Astrocyte (in vitro differentiated cells and primary cell): ENCODE measurements at regions not wholly inside any gene's neighbourhood (a gene's known extent, or its start where the extent isn't known, plus 50 kb on each side); places are given as distances from the start of the nearest gene placed in this dataset.

Experiments
- DNase-seq: peaks from one replicate; pipeline ENCODE4 v3.0.0-alpha.2; 2010; ENCODE audit warnings: low read depth
- FAIRE-seq: peaks from 2 replicates; lab custom pipeline; 2011; peaks lifted over from hg19 to GRCh38; lab: Jason Lieb, UNC
- H2AFZ ChIP-seq: 2 replicates; pipeline ENCODE4 v1.6.0; 2012; ENCODE audit warnings: low read depth, low read length, inconsistent platforms
- H3K27ac ChIP-seq: 2 replicates; pipeline ENCODE4 v1.5.1; 2011; ENCODE audit warnings: low read depth, low read length, inconsistent platforms
- H3K27me3 ChIP-seq: 2 replicates; pipeline ENCODE4 v1.6.0; 2011; ENCODE audit warnings: low read length, inconsistent platforms; ENCODE audit not compliant: insufficient read depth
- H3K36me3 ChIP-seq: 2 replicates; pipeline ENCODE4 v1.5.1; 2011; ENCODE audit warnings: low read length, inconsistent platforms; ENCODE audit not compliant: insufficient read depth
- H3K4me1 ChIP-seq: 2 replicates; pipeline ENCODE4 v1.5.1; 2011; ENCODE audit warnings: low read length, inconsistent platforms; ENCODE audit not compliant: insufficient read depth
- H3K4me2 ChIP-seq: 2 replicates; pipeline ENCODE4 v1.6.0; 2012; ENCODE audit warnings: low read length, inconsistent platforms
- H3K4me3 ChIP-seq: 2 replicates; pipeline ENCODE4 v1.5.1; 2011; ENCODE audit warnings: low read depth, mild to moderate bottlenecking, low read length, inconsistent platforms; ENCODE audit not compliant: insufficient read depth
- H3K79me2 ChIP-seq: 2 replicates; pipeline ENCODE4 v1.6.0; 2012; ENCODE audit warnings: mild to moderate bottlenecking, low read length, inconsistent platforms; ENCODE audit not compliant: insufficient read depth
- H3K9ac ChIP-seq: 2 replicates; pipeline ENCODE4 v1.6.0; 2012; ENCODE audit warnings: mild to moderate bottlenecking, low read length, inconsistent platforms
- H3K9me3 ChIP-seq: 2 replicates; pipeline ENCODE4 v1.5.1; 2012; ENCODE audit warnings: low read depth, mild to moderate bottlenecking, low read length, inconsistent platforms; ENCODE audit not compliant: insufficient read depth
- H4K20me1 ChIP-seq: 2 replicates; pipeline ENCODE4 v1.6.0; 2012; ENCODE audit warnings: low read length, inconsistent platforms; ENCODE audit not compliant: insufficient read depth
- H3K27ac Mint-ChIP-seq: one replicate; pipeline ENCODE4 v1.8.0; 2021; ENCODE audit warnings: mild to moderate bottlenecking, mixed read lengths; ENCODE audit not compliant: unreplicated experiment
- H3K27me3 Mint-ChIP-seq: one replicate; pipeline ENCODE4 v1.8.0; 2021; ENCODE audit warnings: low read depth, mixed read lengths; ENCODE audit not compliant: unreplicated experiment
- H3K36me3 Mint-ChIP-seq: one replicate; pipeline ENCODE4 v1.8.0; 2021; ENCODE audit warnings: low read depth, mixed read lengths; ENCODE audit not compliant: unreplicated experiment
- H3K4me1 Mint-ChIP-seq: one replicate; pipeline ENCODE4 v1.8.0; 2021; ENCODE audit warnings: low read depth, mixed read lengths; ENCODE audit not compliant: unreplicated experiment
- H3K4me3 Mint-ChIP-seq: one replicate; pipeline ENCODE4 v1.8.0; 2021; ENCODE audit warnings: mild to moderate bottlenecking, moderate library complexity, mixed read lengths; ENCODE audit not compliant: unreplicated experiment
- H3K9me3 Mint-ChIP-seq: one replicate; pipeline ENCODE4 v1.8.0; 2021; ENCODE audit warnings: mild to moderate bottlenecking, mixed read lengths; ENCODE audit not compliant: unreplicated experiment
- EZH2 ChIP-seq: IDR thresholded peaks from 2 replicates; pipeline ENCODE4 v1.6.1; 2012; ENCODE audit warnings: mild to moderate bottlenecking, low read length, inconsistent platforms; ENCODE audit not compliant: insufficient read depth
- TF ChIP-seq, protein P1 (sequence below): IDR thresholded peaks from 2 replicates; pipeline ENCODE4 v1.5.1; 2011; ENCODE audit warnings: low read depth, mild to moderate bottlenecking, inconsistent platforms, low read length, moderate library complexity; ENCODE audit not compliant: insufficient read depth

DNA sequence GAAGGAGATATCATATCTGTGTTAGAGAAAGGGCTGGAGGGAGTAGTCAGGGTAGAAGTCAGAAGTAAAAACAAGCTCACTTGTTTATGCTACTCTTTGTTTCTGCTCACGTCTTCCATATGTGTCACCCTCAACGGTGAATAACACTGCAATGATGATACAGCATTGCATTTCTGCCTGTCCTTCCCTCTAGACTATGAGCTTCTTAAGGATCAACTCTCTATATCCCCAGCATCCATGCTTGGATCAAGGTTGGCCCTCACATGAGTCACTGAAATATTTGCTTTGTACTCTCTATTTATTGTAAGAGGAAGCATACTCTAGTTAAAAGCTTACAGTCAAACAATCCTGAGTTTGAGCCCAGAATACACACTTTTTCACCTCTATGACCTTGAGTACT lies 406.0 kb downstream of the RFC3 start:
- Mint-ChIP-seq H3K36me3 (no peaks in the 10 kb centered on the region), H3K27me3 (no peaks in the 10 kb centered on the region), H3K27ac (no peak overlapping the region), H3K4me1 (no peaks in the 10 kb centered on the region), H3K9me3 (peaks cover 3% of the 10 kb centered on the region), H3K4me3 (no peak overlapping the region)
- no peak for FAIRE-seq
- no peak for DNase-seq
- Histone ChIP-seq H3K4me2 (no peak overlapping the region), H3K79me2 (no peaks in the 10 kb centered on the region), H3K9ac (no peak overlapping the region), H3K4me1 (no peaks in the 10 kb centered on the region), H3K9me3 (no peaks in the 10 kb centered on the region), H4K20me1 (no peaks in the 10 kb centered on the region), H2AFZ (no peak overlapping the region), H3K36me3 (no peaks in the 10 kb centered on the region), H3K27me3 (no peaks in the 10 kb centered on the region), H3K27ac (no peak overlapping the region), H3K4me3 (no peak overlapping the region)
- TF ChIP-seq EZH2: no peak
- TF ChIP-seq, protein P1, sequence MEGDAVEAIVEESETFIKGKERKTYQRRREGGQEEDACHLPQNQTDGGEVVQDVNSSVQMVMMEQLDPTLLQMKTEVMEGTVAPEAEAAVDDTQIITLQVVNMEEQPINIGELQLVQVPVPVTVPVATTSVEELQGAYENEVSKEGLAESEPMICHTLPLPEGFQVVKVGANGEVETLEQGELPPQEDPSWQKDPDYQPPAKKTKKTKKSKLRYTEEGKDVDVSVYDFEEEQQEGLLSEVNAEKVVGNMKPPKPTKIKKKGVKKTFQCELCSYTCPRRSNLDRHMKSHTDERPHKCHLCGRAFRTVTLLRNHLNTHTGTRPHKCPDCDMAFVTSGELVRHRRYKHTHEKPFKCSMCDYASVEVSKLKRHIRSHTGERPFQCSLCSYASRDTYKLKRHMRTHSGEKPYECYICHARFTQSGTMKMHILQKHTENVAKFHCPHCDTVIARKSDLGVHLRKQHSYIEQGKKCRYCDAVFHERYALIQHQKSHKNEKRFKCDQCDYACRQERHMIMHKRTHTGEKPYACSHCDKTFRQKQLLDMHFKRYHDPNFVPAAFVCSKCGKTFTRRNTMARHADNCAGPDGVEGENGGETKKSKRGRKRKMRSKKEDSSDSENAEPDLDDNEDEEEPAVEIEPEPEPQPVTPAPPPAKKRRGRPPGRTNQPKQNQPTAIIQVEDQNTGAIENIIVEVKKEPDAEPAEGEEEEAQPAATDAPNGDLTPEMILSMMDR: no peak

DNA sequence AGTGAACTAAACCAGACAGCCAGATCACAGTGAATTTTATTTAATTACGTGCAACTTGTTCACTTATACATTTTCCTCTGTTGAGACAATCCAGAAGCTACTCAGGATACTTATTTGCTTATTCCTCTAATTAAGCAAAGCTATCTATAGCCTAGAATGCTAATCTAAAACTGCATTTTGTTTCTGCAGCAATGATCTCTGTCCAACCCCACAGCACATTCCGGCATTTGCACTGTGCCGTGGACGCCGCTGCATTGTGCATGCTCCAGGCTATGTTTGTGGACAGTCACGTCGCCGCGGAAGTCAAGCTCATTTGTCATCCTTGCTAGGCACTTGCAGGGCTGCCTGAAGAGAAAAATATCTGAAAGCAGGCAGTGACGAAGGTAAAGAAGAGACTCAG lies 406.9 kb downstream of the RFC3 start:
- Histone ChIP-seq H4K20me1 (no peaks in the 10 kb centered on the region), H3K4me3 (no peak overlapping the region), H3K79me2 (no peaks in the 10 kb centered on the region), H3K36me3 (no peaks in the 10 kb centered on the region), H3K27ac (no peak overlapping the region), H3K9me3 (no peaks in the 10 kb centered on the region), H3K9ac (no peak overlapping the region), H3K27me3 (no peaks in the 10 kb centered on the region), H3K4me1 (no peaks in the 10 kb centered on the region), H3K4me2 (no peak overlapping the region), H2AFZ (no peak overlapping the region)
- H3K36me3 Mint-ChIP-seq: no peaks in the 10 kb centered on the region
- TF ChIP-seq EZH2: no peak
- TF ChIP-seq, protein P1: no peak
- H3K27ac Mint-ChIP-seq: no peak overlapping the region
- no peaks in the 10 kb centered on the region for H3K27me3 Mint-ChIP-seq
- H3K4me3 Mint-ChIP-seq: no peak overlapping the region
- FAIRE-seq (no peak), DNase-seq (peak; percentile 55)
- H3K9me3 Mint-ChIP-seq: peaks cover 3% of the 10 kb centered on the region
- H3K4me1 Mint-ChIP-seq: no peaks in the 10 kb centered on the region

DNA sequence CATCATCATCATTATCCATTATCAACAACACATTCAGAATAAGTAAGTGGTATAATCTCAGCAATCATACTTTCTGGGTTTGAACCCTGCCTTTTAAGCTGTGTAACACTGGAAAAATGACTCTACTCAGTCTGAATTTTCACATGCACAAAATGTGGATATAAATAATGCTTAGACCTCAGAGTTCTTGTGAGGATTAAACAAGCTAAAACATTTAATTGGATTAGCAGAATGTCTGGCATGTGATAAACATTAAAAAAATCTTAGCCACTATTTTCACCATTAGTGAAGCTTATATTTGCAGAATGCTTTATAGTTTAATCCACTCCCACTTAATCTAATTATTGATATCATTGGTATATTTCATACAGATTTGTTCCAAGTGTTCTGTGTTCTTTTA lies 412.3 kb downstream of the RFC3 start:
- TF ChIP-seq, protein P1: no peak
- TF ChIP-seq EZH2: no peak
- no peaks in the 10 kb centered on the region for H3K36me3 ChIP-seq
- FAIRE-seq (no peak), DNase-seq (no peak)
- no peak overlapping the region for H3K27ac Mint-ChIP-seq
- H3K79me2 ChIP-seq: no peaks in the 10 kb centered on the region
- H3K4me3 ChIP-seq: no peak overlapping the region
- H2AFZ ChIP-seq: no peak overlapping the region
- H3K4me2 ChIP-seq: no peak overlapping the region
- H3K9me3 ChIP-seq: no peaks in the 10 kb centered on the region
- no peak overlapping the region for H3K9ac ChIP-seq
- H4K20me1 ChIP-seq: no peaks in the 10 kb centered on the region
- no peaks in the 10 kb centered on the region for H3K4me1 ChIP-seq
- H3K27me3 ChIP-seq: no peaks in the 10 kb centered on the region
- H3K27ac ChIP-seq: no peak overlapping the region
- no peaks in the 10 kb centered on the region for H3K36me3 Mint-ChIP-seq
- H3K27me3 Mint-ChIP-seq: no peaks in the 10 kb centered on the region
- no peak overlapping the region for H3K4me3 Mint-ChIP-seq
- H3K9me3 Mint-ChIP-seq: peaks cover 7% of the 10 kb centered on the region
- no peaks in the 10 kb centered on the region for H3K4me1 Mint-ChIP-seq
